GM19239 (cell line): ENCODE measurements at regions not wholly inside any gene's neighbourhood (a gene's known extent, or its start where the extent isn't known, plus 50 kb on each side); places are given as distances from the start of the nearest gene placed in this dataset.

Experiments used
- DNase-seq: peaks from one replicate; pipeline ENCODE4 v3.0.0; 2011; ENCODE audit warnings: low spot score; ENCODE audit not compliant: insufficient read length
- FAIRE-seq: peaks from 2 replicates; lab custom pipeline; 2011; peaks lifted over from hg19 to GRCh38; lab: Jason Lieb, UNC

GRCh38 chr1:222306512-222306911 is 241.4 kb downstream of the HHIPL2 start:
- DNase-seq (no peak), FAIRE-seq (no peak)

GRCh38 chr1:222306011-222306410 is 241.9 kb downstream of the HHIPL2 start:
- no peak for DNase-seq
- no peak for FAIRE-seq

- no peak for FAIRE-seq
Measured at GRCh38 chr1:222301652-222302051, 246.3 kb downstream of the HHIPL2 start.

GRCh38 chr1:222299524-222299923 is 248.4 kb downstream of the HHIPL2 start:
- FAIRE-seq (no peak), DNase-seq (no peak)

More at GRCh38 chr1:222301652-222302051, 246.3 kb downstream of the HHIPL2 start:
- no peak for DNase-seq

- DNase-seq (no peak), FAIRE-seq (no peak)
Measured at GRCh38 chr1:222290866-222291265, 257.0 kb downstream of the HHIPL2 start.

GRCh38 chr1:222288053-222288452 is 259.9 kb downstream of the HHIPL2 start:
- no peak for FAIRE-seq
- no peak for DNase-seq

- DNase-seq (no peak), FAIRE-seq (no peak)
Measured at GRCh38 chr1:222286011-222286410, 261.9 kb downstream of the HHIPL2 start.

GRCh38 chr1:222285526-222285925 is 262.4 kb downstream of the HHIPL2 start:
- DNase-seq (no peak), FAIRE-seq (no peak)

- DNase-seq (no peak), FAIRE-seq (no peak)
Measured at GRCh38 chr1:222284466-222284865, 263.4 kb downstream of the HHIPL2 start.

GRCh38 chr1:222283147-222283768 is 264.6 kb downstream of the HHIPL2 start:
- DNase-seq, result no peak
- FAIRE-seq, result no peak

GRCh38 chr1:222279591-222279990 is 268.3 kb downstream of the HHIPL2 start:
- DNase-seq (no peak), FAIRE-seq (no peak)

GRCh38 chr1:222278501-222278900 is 269.4 kb downstream of the HHIPL2 start:
- DNase-seq (no peak), FAIRE-seq (no peak)

GRCh38 chr1:222275729-222276465 is 272.0 kb downstream of the HHIPL2 start:
- no peak for FAIRE-seq

GRCh38 chr1:222275001-222275728 is 272.7 kb downstream of the HHIPL2 start:
- FAIRE-seq (no peak), DNase-seq (no peak)

More at GRCh38 chr1:222275729-222276465, 272.0 kb downstream of the HHIPL2 start:
- DNase-seq, result no peak

GRCh38 chr1:222266223-222267196 is 281.4 kb downstream of the HHIPL2 start:
- DNase-seq (no peak), FAIRE-seq (no peak)

GRCh38 chr1:222263791-222264190 is 284.1 kb downstream of the HHIPL2 start:
- FAIRE-seq (no peak), DNase-seq (no peak)

GRCh38 chr1:222257027-222257426 is 290.9 kb downstream of the HHIPL2 start:
- DNase-seq, result no peak
- FAIRE-seq, result no peak

GRCh38 chr1:222256058-222256457 is 291.8 kb downstream of the HHIPL2 start:
- DNase-seq (no peak), FAIRE-seq (no peak)

- DNase-seq (no peak), FAIRE-seq (no peak)
Measured at GRCh38 chr1:222252788-222253187, 295.1 kb downstream of the HHIPL2 start.

GRCh38 chr1:222251847-222252246 is 296.1 kb downstream of the HHIPL2 start:
- DNase-seq (no peak), FAIRE-seq (no peak)
